Iris pigment epithelial cell (primary cell): ENCODE measurements at regions not wholly inside any gene's neighbourhood (a gene's known extent, or its start where the extent isn't known, plus 50 kb on each side); places are given as distances from the start of the nearest gene placed in this dataset.

ENCODE experiments used
- DNase-seq: peaks from one replicate; pipeline ENCODE4 v3.0.0-alpha.2; 2011; ENCODE audit warnings: low read depth

DNA sequence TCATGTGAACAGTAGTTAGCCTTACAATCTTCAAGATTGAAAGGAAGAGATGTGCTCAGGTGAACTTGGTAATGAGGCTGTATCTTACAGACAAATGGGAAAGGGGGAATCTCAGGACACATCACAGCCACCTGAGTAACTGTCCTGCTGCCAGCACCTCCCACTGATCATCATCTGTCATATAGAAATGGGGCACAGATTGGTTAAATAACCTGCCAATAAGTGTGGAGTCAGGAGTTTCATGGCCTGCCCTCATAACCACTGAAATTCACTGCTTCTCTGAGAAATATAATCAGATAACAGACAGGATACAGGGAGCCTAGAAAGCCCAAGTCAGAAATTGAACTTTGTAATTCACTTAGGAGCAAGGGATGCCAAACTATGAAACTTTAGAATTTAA, 64.9 kb upstream of the TAS2R16 start:
- DNase-seq, result no peak

DNA sequence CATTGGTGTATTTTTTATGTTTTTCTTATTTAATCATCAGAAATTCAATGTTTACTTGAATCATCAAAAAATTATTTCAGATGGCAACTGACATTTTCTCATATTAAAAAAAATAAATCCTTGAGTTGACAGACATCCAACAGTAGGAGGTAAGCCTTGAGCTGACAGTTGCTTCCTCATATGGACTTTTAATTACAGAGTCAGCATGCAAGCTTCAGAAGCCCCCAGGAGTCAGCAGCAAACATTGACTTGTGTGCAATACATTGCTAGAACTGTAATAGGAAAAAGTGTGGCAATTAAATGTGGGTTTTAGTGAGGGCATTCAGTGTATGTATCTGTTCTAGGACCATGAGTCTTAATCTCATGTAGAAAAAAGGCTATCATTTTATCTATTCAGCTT, 62.4 kb upstream of the TAS2R16 start:
- DNase-seq, result no peak

GRCh38 chr7:123054357-123055133, 59.0 kb upstream of the TAS2R16 start:
- DNase-seq, result peak; percentile 24

GRCh38 chr7:123051916-123052315, 56.4 kb upstream of the TAS2R16 start:
- peak; percentile 72 for DNase-seq

- DNase-seq, result no peak
Observed at GRCh38 chr7:123047955-123048354, 52.5 kb upstream of the TAS2R16 start.
